Retinal pigment epithelial cell (primary cell): ENCODE measurements at regions not wholly inside any gene's neighbourhood (a gene's known extent, or its start where the extent isn't known, plus 50 kb on each side); places are given as distances from the start of the nearest gene placed in this dataset.

Source experiments
- DNase-seq: peaks from one replicate; pipeline ENCODE4 v3.0.0-alpha.2; 2010; ENCODE audit warnings: low read depth
- H3K4me3 ChIP-seq: 2 replicates; pipeline ENCODE4 v1.5.1; 2011; ENCODE audit warnings: mild to moderate bottlenecking, low read length, control low read depth, moderate library complexity
- CTCF ChIP-seq: conservative IDR thresholded peaks from 2 replicates; pipeline ENCODE4 v1.5.1; 2011; ENCODE audit warnings: low read depth, low read length, control low read depth, inconsistent platforms

GRCh38 chr2:122977580-122977979, 1047.5 kb upstream of the CNTNAP5 start:
- H3K4me3 ChIP-seq, result no peak overlapping the region
- DNase-seq, result no peak
- TF ChIP-seq CTCF, result no peak

- TF ChIP-seq CTCF, result no peak
- no peak for DNase-seq
These were observed 1044.4 kb upstream of the CNTNAP5 start for GRCh38 chr2:122980671-122981070.

GRCh38 chr2:122982936-122983335, 1042.2 kb upstream of the CNTNAP5 start:
- no peak overlapping the region for H3K4me3 ChIP-seq
- no peak for DNase-seq
- TF ChIP-seq CTCF, result no peak

More at GRCh38 chr2:122980671-122981070, 1044.4 kb upstream of the CNTNAP5 start:
- no peak overlapping the region for H3K4me3 ChIP-seq

GRCh38 chr2:122988395-122989221, 1036.5 kb upstream of the CNTNAP5 start:
- H3K4me3 ChIP-seq, result no peak overlapping the region
- TF ChIP-seq CTCF, result no peak
- no peak for DNase-seq

GRCh38 chr2:122993592-122993991, 1031.5 kb upstream of the CNTNAP5 start:
- no peak for TF ChIP-seq CTCF
- H3K4me3 ChIP-seq, result no peak overlapping the region

GRCh38 chr2:122999258-122999657, 1025.8 kb upstream of the CNTNAP5 start:
- TF ChIP-seq CTCF, result no peak
- DNase-seq, result no peak
- no peak overlapping the region for H3K4me3 ChIP-seq

More at GRCh38 chr2:122993592-122993991, 1031.5 kb upstream of the CNTNAP5 start:
- DNase-seq, result no peak

GRCh38 chr2:122999821-123000220, 1025.3 kb upstream of the CNTNAP5 start:
- no peak overlapping the region for H3K4me3 ChIP-seq
- DNase-seq, result no peak
- TF ChIP-seq CTCF, result no peak
